Activated CD4-positive, alpha-beta T cell treated with anti-CD3 and anti-CD28 coated beads for 36 hours (primary cell): ENCODE measurements at regions not wholly inside any gene's neighbourhood (a gene's known extent, or its start where the extent isn't known, plus 50 kb on each side); places are given as distances from the start of the nearest gene placed in this dataset.
"Not testable (repeated sequence)": the region's sequence is repeated elsewhere in the genome, so short reads cannot be mapped to it uniquely, and the experiment has no call there.

Experiments used
- ATAC-seq: fragments of 200-7000 bp; cut with Tn5 transposase; one replicate; pipeline ENCODE4 v1.10.0; 2021; ENCODE audit warnings: mild to moderate bottlenecking, moderate library complexity
- CTCF ChIA-PET: fragments of 350-600 bp; sonication (Branson Sonifier 250); formaldehyde crosslinking; loops from one replicate; lab custom pipeline; 2021; ENCODE audit warnings: antibody characterized with exemption; lab: Charles Lee
- POLR2A ChIA-PET: fragments of 350-600 bp; sonication (Branson Sonifier 250); formaldehyde crosslinking; loops from one replicate; lab custom pipeline; 2021; ENCODE audit warnings: antibody characterized with exemption, inconsistent platforms; lab: Charles Lee
- DNase-seq: peaks from one replicate; pipeline ENCODE4 v3.0.0-alpha.2; 2020
- H3K27ac Mint-ChIP-seq: one replicate; pipeline ENCODE4 v1.8.0; 2021; ENCODE audit warnings: mixed read lengths
- H3K27me3 Mint-ChIP-seq: one replicate; pipeline ENCODE4 v1.8.0; 2021; ENCODE audit warnings: mixed read lengths
- H3K36me3 Mint-ChIP-seq: one replicate; pipeline ENCODE4 v1.8.0; 2021; ENCODE audit warnings: low read depth, mixed read lengths
- H3K4me1 Mint-ChIP-seq: one replicate; pipeline ENCODE4 v1.8.0; 2021; ENCODE audit warnings: mixed read lengths
- H3K4me3 Mint-ChIP-seq: one replicate; pipeline ENCODE4 v1.8.0; 2021; ENCODE audit warnings: mild to moderate bottlenecking, moderate library complexity, mixed read lengths
- H3K9me3 Mint-ChIP-seq: one replicate; pipeline ENCODE4 v1.8.0; 2021; ENCODE audit warnings: low read depth, mixed read lengths
- intact Hi-C, 2 experiments: fragments of 100-400 bp; cut with DNase I in 1 of 2; cut with micrococcal nuclease in 1 of 2; formaldehyde crosslinking; loops; one replicate each; pipeline versions ENCODE4 v1.14.2 to v1.15.1; 2022 to 2024; cut with DNase I, micrococcal nuclease

- ATAC-seq, result no peak
- DNase-seq, result no peak
- CTCF ChIA-PET, result interaction anchor here (0.6 to 2.1 kb wide), 4 partner anchors 12 to 179 kb away, joined by 3 to 8 read pairs (median 5); no protein-coding TSS in a partner anchor
- H3K36me3 Mint-ChIP-seq, result no peaks in the 10 kb centered on the region
- peaks cover 6% of the 10 kb centered on the region for H3K4me1 Mint-ChIP-seq
- intact Hi-C loops, result no loop called here
- H3K27me3 Mint-ChIP-seq, result no peaks in the 10 kb centered on the region
- POLR2A ChIA-PET, result no interaction called here
- no peak overlapping the region for H3K4me3 Mint-ChIP-seq
- H3K9me3 Mint-ChIP-seq, result no peaks in the 10 kb centered on the region
- H3K27ac Mint-ChIP-seq, result no peak overlapping the region
These were observed 71.7 kb upstream of the CPSF6 start for GRCh38 chr12:69167648-69168165.

GRCh38 chr12:69168363-69168762 lies 71.0 kb upstream of the CPSF6 start:
- H3K9me3 Mint-ChIP-seq, result no peaks in the 10 kb centered on the region
- no peaks in the 10 kb centered on the region for H3K27me3 Mint-ChIP-seq
- ATAC-seq (no peak), DNase-seq (no peak)
- peaks cover 4% of the 10 kb centered on the region for H3K4me1 Mint-ChIP-seq
- H3K27ac Mint-ChIP-seq, result no peak overlapping the region
- no peak overlapping the region for H3K4me3 Mint-ChIP-seq
- ChIA-PET POLR2A (no interaction called here), CTCF (interaction anchor here (2.1 kb wide), 1 partner anchor 13 kb away, joined by 5 read pairs; no protein-coding TSS in a partner anchor)
- H3K36me3 Mint-ChIP-seq, result no peaks in the 10 kb centered on the region
- intact Hi-C loops, result no loop called here

- no peak for ATAC-seq
- Mint-ChIP-seq H3K9me3 (no peaks in the 10 kb centered on the region), H3K4me1 (peaks cover 4% of the 10 kb centered on the region), H3K36me3 (no peaks in the 10 kb centered on the region), H3K4me3 (no peak overlapping the region), H3K27me3 (no peaks in the 10 kb centered on the region), H3K27ac (no peak overlapping the region)
- no peak for DNase-seq
- intact Hi-C loops, result no loop called here
- CTCF ChIA-PET, result interaction anchor here (2.1 kb wide), 1 partner anchor 13 kb away, joined by 5 read pairs; no protein-coding TSS in a partner anchor
- POLR2A ChIA-PET, result no interaction called here
These were observed 70.5 kb upstream of the CPSF6 start for GRCh38 chr12:69168828-69169227.

GRCh38 chr12:69170293-69170692 lies 69.1 kb upstream of the CPSF6 start:
- ATAC-seq (no peak), DNase-seq (no peak)
- CTCF ChIA-PET, result interaction anchor here (0.7 kb wide), 2 partner anchors 17 to 121 kb away, joined by 3 read pairs; no protein-coding TSS in a partner anchor
- Mint-ChIP-seq H3K4me1 (peaks cover 4% of the 10 kb centered on the region), H3K9me3 (no peaks in the 10 kb centered on the region), H3K27ac (no peak overlapping the region), H3K27me3 (peaks cover 2% of the 10 kb centered on the region), H3K4me3 (no peak overlapping the region), H3K36me3 (no peaks in the 10 kb centered on the region)
- intact Hi-C loops, result no loop called here
- POLR2A ChIA-PET, result no interaction called here

- DNase-seq (no peak), ATAC-seq (no peak)
- no peaks in the 10 kb centered on the region for H3K9me3 Mint-ChIP-seq
- CTCF ChIA-PET, result interaction anchor here (1.3 to 1.7 kb wide), 2 partner anchors 10 to 16 kb away, joined by 4 to 7 read pairs; no protein-coding TSS in a partner anchor
- peaks cover 4% of the 10 kb centered on the region for H3K4me1 Mint-ChIP-seq
- no peak overlapping the region for H3K4me3 Mint-ChIP-seq
- intact Hi-C loops, result no loop called here
- H3K27me3 Mint-ChIP-seq, result peaks cover 2% of the 10 kb centered on the region
- no peaks in the 10 kb centered on the region for H3K36me3 Mint-ChIP-seq
- no peak overlapping the region for H3K27ac Mint-ChIP-seq
- POLR2A ChIA-PET, result no interaction called here
These were observed 67.5 kb upstream of the CPSF6 start for GRCh38 chr12:69171881-69172280.

GRCh38 chr12:69172491-69172890 lies 66.9 kb upstream of the CPSF6 start:
- H3K27ac Mint-ChIP-seq, result no peak overlapping the region
- H3K4me3 Mint-ChIP-seq, result no peak overlapping the region
- DNase-seq (no peak), ATAC-seq (no peak)
- H3K9me3 Mint-ChIP-seq, result no peaks in the 10 kb centered on the region
- CTCF ChIA-PET, result interaction anchor here (0.8 to 1.7 kb wide), 3 partner anchors 11 to 18 kb away, joined by 4 to 7 read pairs (median 4); no protein-coding TSS in a partner anchor
- H3K36me3 Mint-ChIP-seq, result no peaks in the 10 kb centered on the region
- POLR2A ChIA-PET, result no interaction called here
- peaks cover 4% of the 10 kb centered on the region for H3K4me1 Mint-ChIP-seq
- intact Hi-C loops, result no loop called here
- H3K27me3 Mint-ChIP-seq, result peaks cover 2% of the 10 kb centered on the region

GRCh38 chr12:69173368-69173767 lies 66.0 kb upstream of the CPSF6 start:
- Mint-ChIP-seq H3K9me3 (no peaks in the 10 kb centered on the region), H3K27ac (no peak overlapping the region), H3K4me1 (peaks cover 4% of the 10 kb centered on the region), H3K4me3 (no peak overlapping the region), H3K27me3 (peaks cover 2% of the 10 kb centered on the region), H3K36me3 (no peaks in the 10 kb centered on the region)
- intact Hi-C loops, result no loop called here
- ATAC-seq, result no peak
- CTCF ChIA-PET, result interaction anchor here (1.1 kb wide), 1 partner anchor 17 kb away, joined by 4 read pairs; no protein-coding TSS in a partner anchor
- DNase-seq, result no peak
- POLR2A ChIA-PET, result interaction anchor here (0.5 kb wide), 1 partner anchor 98 kb away, joined by 3 read pairs; no protein-coding TSS in a partner anchor

- peaks cover 4% of the 10 kb centered on the region for H3K27me3 Mint-ChIP-seq
- ATAC-seq, result no peak
- H3K9me3 Mint-ChIP-seq, result no peaks in the 10 kb centered on the region
- intact Hi-C loops, result no loop called here
- POLR2A ChIA-PET, result no interaction called here
- DNase-seq, result no peak
- no peaks in the 10 kb centered on the region for H3K36me3 Mint-ChIP-seq
- H3K4me3 Mint-ChIP-seq, result no peak overlapping the region
- CTCF ChIA-PET, result interaction anchor here (1.2 kb wide), 1 partner anchor 9 kb away, joined by 4 read pairs; no protein-coding TSS in a partner anchor
- H3K4me1 Mint-ChIP-seq, result no peaks in the 10 kb centered on the region
- no peak overlapping the region for H3K27ac Mint-ChIP-seq
These were observed 59.6 kb upstream of the CPSF6 start for GRCh38 chr12:69179786-69180185.

GRCh38 chr12:69187572-69187971 lies 51.8 kb upstream of the CPSF6 start:
- not testable (repeated sequence) for ATAC-seq
- CTCF ChIA-PET, result interaction anchor here (0.6 to 0.7 kb wide), 2 partner anchors 17 to 31 kb away, joined by 3 read pairs; no protein-coding TSS in a partner anchor

GRCh38 chr12:69189378-69189978 lies 49.9 kb upstream of the CPSF6 start:
- Mint-ChIP-seq H3K4me3 (no peak overlapping the region), H3K9me3 (peaks cover 21% of the 10 kb centered on the region), H3K27me3 (no peaks in the 10 kb centered on the region), H3K36me3 (peaks cover 6% of the 10 kb centered on the region), H3K4me1 (no peaks in the 10 kb centered on the region), H3K27ac (no peak overlapping the region)
- intact Hi-C loops, result no loop called here
- ATAC-seq (no peak), DNase-seq (no peak)
- ChIA-PET CTCF (interaction anchor here (1.3 kb wide), 1 partner anchor 9 kb away, joined by 4 read pairs; no protein-coding TSS in a partner anchor), POLR2A (no interaction called here)

More at GRCh38 chr12:69187572-69187971, 51.8 kb upstream of the CPSF6 start:
- H3K9me3 Mint-ChIP-seq, result peaks cover 20% of the 10 kb centered on the region
- intact Hi-C loops, POLR2A ChIA-PET, H3K36me3 Mint-ChIP-seq, H3K4me1 Mint-ChIP-seq, H3K4me3 Mint-ChIP-seq, H3K27ac Mint-ChIP-seq, DNase-seq, H3K27me3 Mint-ChIP-seq: not testable (repeated sequence)
